Keratinocyte (primary cell): ENCODE measurements at regions not wholly inside any gene's neighbourhood (a gene's known extent, or its start where the extent isn't known, plus 50 kb on each side); places are given as distances from the start of the nearest gene placed in this dataset.

ENCODE experiments used
- DNase-seq: peaks from one replicate; pipeline ENCODE4 v3.0.0-alpha.2; 2011; ENCODE audit warnings: low read depth, missing footprints, low spot score
- FAIRE-seq: peaks from 2 replicates; lab custom pipeline; 2011; peaks lifted over from hg19 to GRCh38; lab: Jason Lieb, UNC
- H2AFZ ChIP-seq: 2 replicates; pipeline ENCODE4 v1.6.0; 2012; ENCODE audit warnings: low read length, control low read depth, inconsistent platforms; ENCODE audit not compliant: control insufficient read depth
- H3K27ac ChIP-seq: 2 replicates; pipeline ENCODE4 v1.5.1; 2011; ENCODE audit warnings: low read length; ENCODE audit not compliant: control insufficient read depth, insufficient read depth
- H3K27me3 ChIP-seq: 3 replicates; pipeline ENCODE4 v1.6.0; 2011; ENCODE audit warnings: low read length; ENCODE audit not compliant: control insufficient read depth, insufficient read depth; ENCODE audit errors: extremely low read depth
- H3K36me3 ChIP-seq, 2 experiments: 2 replicates in 1 of 2; 3 replicates in 1 of 2; pipeline ENCODE4 v1.5.1; 2011; ENCODE audit warnings: low read length in 2 of 2, mild to moderate bottlenecking in 1 of 2; ENCODE audit not compliant: control insufficient read depth in 2 of 2, insufficient read depth in 2 of 2; ENCODE audit errors: extremely low read depth in 1 of 2
- H3K4me1 ChIP-seq: 3 replicates; pipeline ENCODE4 v1.5.1; 2011; ENCODE audit warnings: low read length; ENCODE audit not compliant: control insufficient read depth, insufficient read depth; ENCODE audit errors: extremely low read depth
- H3K4me2 ChIP-seq: 3 replicates; pipeline ENCODE4 v1.6.0; 2011; ENCODE audit warnings: low read depth, low read length; ENCODE audit not compliant: control insufficient read depth, insufficient read depth; ENCODE audit errors: extremely low read depth
- H3K4me3 ChIP-seq, 3 experiments: fragments of 200-600 bp in 1 of 3; sonication (generic) in 1 of 3; 2 replicates in 2 of 3; 3 replicates in 1 of 3; pipeline ENCODE4 v1.5.1; 2011 to 2016; ENCODE audit warnings: low read length in 3 of 3, mild to moderate bottlenecking in 3 of 3, control low read depth in 2 of 3, inconsistent platforms in 1 of 3, low read depth in 1 of 3, mixed read lengths in 1 of 3, mixed run types in 1 of 3, moderate library complexity in 1 of 3; ENCODE audit not compliant: control insufficient read depth in 2 of 3, insufficient read depth in 2 of 3; ENCODE audit errors: extremely low read depth in 1 of 3
- H3K79me2 ChIP-seq: 2 replicates; pipeline ENCODE4 v1.6.0; 2012; ENCODE audit warnings: low read length; ENCODE audit not compliant: control insufficient read depth, insufficient read depth
- H3K9ac ChIP-seq: 3 replicates; pipeline ENCODE4 v1.6.0; 2011; ENCODE audit warnings: low read length; ENCODE audit not compliant: control insufficient read depth, insufficient read depth; ENCODE audit errors: extremely low read depth
- H3K9me1 ChIP-seq: 3 replicates; pipeline ENCODE4 v1.6.0; 2011; ENCODE audit warnings: low read length; ENCODE audit not compliant: control insufficient read depth, insufficient read depth; ENCODE audit errors: extremely low read depth
- H3K9me3 ChIP-seq: 2 replicates; pipeline ENCODE4 v1.5.1; 2012; ENCODE audit warnings: low read depth, low read length; ENCODE audit not compliant: control insufficient read depth
- H4K20me1 ChIP-seq: 3 replicates; pipeline ENCODE4 v1.6.0; 2011; ENCODE audit warnings: low read length; ENCODE audit not compliant: control insufficient read depth, insufficient read depth; ENCODE audit errors: extremely low read depth
- CTCF ChIP-seq, 3 experiments: IDR thresholded peaks in 1 of 3; conservative IDR thresholded peaks in 1 of 3; optimal IDR thresholded peaks in 1 of 3; 2 replicates in 2 of 3; 3 replicates in 1 of 3; pipeline versions ENCODE3 to v1.5.1; 2011; ENCODE audit warnings: low read length in 3 of 3, mild to moderate bottlenecking in 3 of 3, moderate library complexity in 2 of 3, control low read depth in 1 of 3, inconsistent platforms in 1 of 3; ENCODE audit not compliant: insufficient read depth in 2 of 3; ENCODE audit errors: extremely low read depth in 1 of 3
- EZH2 ChIP-seq: IDR thresholded peaks from one replicate; pipeline ENCODE4 v1.6.1; 2012; ENCODE audit warnings: inconsistent platforms, mild to moderate bottlenecking, low read length, moderate library complexity
- dilution Hi-C: fragments of 300-500 bp; cut with MboI; formaldehyde crosslinking; loops from one replicate; pipeline ENCODE4 v1.7.0; 2020; ENCODE audit warnings: low sequenced_read_pairs; ENCODE audit not compliant: extremely low pct_ligation_motif_present

GRCh38 chr5:113804943-113805342 is 291.4 kb downstream of the YTHDC2 start:
- FAIRE-seq = no peak
- H3K4me2 ChIP-seq = no peak overlapping the region
- H2AFZ ChIP-seq = no peak overlapping the region
- H3K4me3 ChIP-seq = no peak overlapping the region
- no peak overlapping the region for H3K9ac ChIP-seq
- TF ChIP-seq CTCF (optimal IDR thresholded peaks at IDR 0.05 in 1 of 3, IDR thresholded peaks at IDR 0.05 in 1 of 3, conservative IDR thresholded peaks at IDR 0.05 in 1 of 3; ENCODE audit: extremely low read depth in 1 of 3, insufficient read depth in 2 of 3, low read length in 3 of 3) = no peak
- TF ChIP-seq EZH2 = no peak
- H3K79me2 ChIP-seq = no peaks in the 10 kb centered on the region
- no peaks in the 10 kb centered on the region for H3K27me3 ChIP-seq
- dilution Hi-C loops = no loop called here
- no peaks in the 10 kb centered on the region for H3K9me1 ChIP-seq
- no peaks in the 10 kb centered on the region for H4K20me1 ChIP-seq
- DNase-seq = no peak
- peaks cover 3% of the 10 kb centered on the region for H3K4me1 ChIP-seq
- no peaks in the 10 kb centered on the region for H3K36me3 ChIP-seq
- no peaks in the 10 kb centered on the region for H3K9me3 ChIP-seq
- no peak overlapping the region for H3K27ac ChIP-seq

- DNase-seq (no peak), FAIRE-seq (peak; percentile 20)
- H3K79me2 ChIP-seq = no peaks in the 10 kb centered on the region
- H3K27ac ChIP-seq = no peak overlapping the region
- peak overlapping the region; percentile 31 for H3K4me2 ChIP-seq
- dilution Hi-C loops = no loop called here
- no peaks in the 10 kb centered on the region for H3K9me1 ChIP-seq
- no peaks in the 10 kb centered on the region for H3K36me3 ChIP-seq
- peak overlapping the region; percentile 27 for H2AFZ ChIP-seq
- H3K9ac ChIP-seq = no peak overlapping the region
- no peaks in the 10 kb centered on the region for H3K27me3 ChIP-seq
- no peaks in the 10 kb centered on the region for H4K20me1 ChIP-seq
- H3K4me1 ChIP-seq = peaks cover 3% of the 10 kb centered on the region
- no peaks in the 10 kb centered on the region for H3K9me3 ChIP-seq
- H3K4me3 ChIP-seq = no peak overlapping the region
- TF ChIP-seq EZH2 (no peak), CTCF (optimal IDR thresholded peaks at IDR 0.05 in 1 of 3, IDR thresholded peaks at IDR 0.05 in 1 of 3, conservative IDR thresholded peaks at IDR 0.05 in 1 of 3; ENCODE audit: extremely low read depth in 1 of 3, insufficient read depth in 2 of 3, low read length in 3 of 3) (peak; percentile 6 to 18 (median 17))
Measured at GRCh38 chr5:113806250-113806649, 292.8 kb downstream of the YTHDC2 start.
